BJ (cell line): ENCODE measurements at regions not wholly inside any gene's neighbourhood (a gene's known extent, or its start where the extent isn't known, plus 50 kb on each side); places are given as distances from the start of the nearest gene placed in this dataset.

Experiments
- CTCF ChIA-PET: fragments of 350-600 bp; formaldehyde crosslinking; extraction: SDS; loops from one replicate; lab custom pipeline; 2021; ENCODE audit warnings: antibody characterized with exemption, inconsistent platforms; lab: Yijun Ruan, JAX
- POLR2A ChIA-PET: fragments of 300-600 bp; sonication (Branson Sonifier 250); formaldehyde crosslinking; extraction: SDS; loops from one replicate; lab custom pipeline; 2021; ENCODE audit warnings: antibody characterized with exemption; lab: Charles Lee
- DNase-seq: peaks from one replicate; pipeline ENCODE4 v3.0.0-alpha.2; 2011; ENCODE audit warnings: low read depth
- H3K27me3 ChIP-seq: 2 replicates; pipeline ENCODE4 v1.6.0; 2011; ENCODE audit warnings: low read length; ENCODE audit not compliant: control insufficient read depth, insufficient read depth
- H3K36me3 ChIP-seq: 2 replicates; pipeline ENCODE4 v1.5.1; 2011; ENCODE audit warnings: low read length; ENCODE audit not compliant: control insufficient read depth, insufficient read depth
- H3K4me3 ChIP-seq: 2 replicates; pipeline ENCODE4 v1.5.1; 2011; ENCODE audit warnings: low read depth, mild to moderate bottlenecking, control low read depth, low read length
- CTCF ChIP-seq: IDR thresholded peaks from 2 replicates; pipeline ENCODE4 v1.5.1; 2011; ENCODE audit warnings: low read depth, mild to moderate bottlenecking, control low read depth, inconsistent platforms, low read length, moderate library complexity; ENCODE audit not compliant: insufficient read depth

- TF ChIP-seq CTCF = no peak
- DNase-seq = no peak
- Histone ChIP-seq H3K27me3 (no peaks in the 10 kb centered on the region), H3K4me3 (no peak overlapping the region), H3K36me3 (no peaks in the 10 kb centered on the region)
- ChIA-PET POLR2A (no interaction called here), CTCF (no interaction called here)
Measured at GRCh38 chrX:128870361-128870760, 652.9 kb downstream of the SMARCA1 start.

GRCh38 chrX:128862557-128862956 lies 660.7 kb downstream of the SMARCA1 start:
- H3K36me3 ChIP-seq = no peaks in the 10 kb centered on the region
- H3K27me3 ChIP-seq = no peaks in the 10 kb centered on the region
- no peak for TF ChIP-seq CTCF
- ChIA-PET CTCF (no interaction called here), POLR2A (no interaction called here)
- H3K4me3 ChIP-seq = no peak overlapping the region
- DNase-seq = no peak

- DNase-seq = no peak
- TF ChIP-seq CTCF = no peak
- ChIA-PET CTCF (no interaction called here), POLR2A (no interaction called here)
- Histone ChIP-seq H3K36me3 (no peaks in the 10 kb centered on the region), H3K27me3 (no peaks in the 10 kb centered on the region), H3K4me3 (no peak overlapping the region)
Measured at GRCh38 chrX:128848374-128848773, 674.9 kb downstream of the SMARCA1 start.

DNA sequence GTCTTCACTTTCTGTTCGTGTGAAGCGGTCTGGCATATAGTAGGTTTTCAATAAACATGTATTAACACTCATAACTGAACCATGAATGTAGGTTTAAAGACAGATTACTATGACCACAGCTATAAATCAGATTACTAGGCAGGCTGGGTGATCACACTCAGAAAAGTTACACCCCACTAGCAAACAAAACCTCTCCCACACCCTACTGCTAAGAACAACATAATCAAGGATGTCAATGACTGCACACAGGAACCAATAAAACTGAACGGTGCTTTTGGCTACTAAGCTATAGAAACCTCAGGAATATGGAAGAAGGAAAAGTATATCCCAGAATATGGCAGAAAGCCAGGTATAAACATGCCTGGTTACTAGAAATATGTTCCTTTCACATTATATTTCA lies 676.9 kb downstream of the SMARCA1 start:
- no peak for DNase-seq
- H3K4me3 ChIP-seq = no peak overlapping the region
- POLR2A ChIA-PET = no interaction called here
- TF ChIP-seq CTCF = no peak
- H3K36me3 ChIP-seq = no peaks in the 10 kb centered on the region
- CTCF ChIA-PET = no interaction called here
- H3K27me3 ChIP-seq = no peaks in the 10 kb centered on the region

- Histone ChIP-seq H3K4me3 (no peak overlapping the region), H3K27me3 (no peaks in the 10 kb centered on the region), H3K36me3 (no peaks in the 10 kb centered on the region)
- TF ChIP-seq CTCF = no peak
- ChIA-PET CTCF (no interaction called here), POLR2A (no interaction called here)
- no peak for DNase-seq
Measured at GRCh38 chrX:128818690-128819089, 704.6 kb downstream of the SMARCA1 start.
